ENCODE measurements at regions not wholly inside any gene's neighbourhood (a gene's known extent, or its start where the extent isn't known, plus 50 kb on each side); places are given as distances from the start of the nearest gene placed in this dataset.
A peak's percentile ranks its signal among the peaks of the same experiment; 100 is the strongest.
"Not testable (repeated sequence)": the region's sequence is repeated elsewhere in the genome, so short reads cannot be mapped to it uniquely, and the experiment has no call there.

GRCh38 chr6:81608776-81609175, 143.7 kb downstream of the TENT5A start:
- no peak for TF ChIP-seq CTCF (IDR thresholded peaks at IDR 0.05; ENCODE audit: low read depth, low read length, missing control alignments)
- in situ Hi-C loops (cut with HindIII; ENCODE audit: low sequenced_read_pairs): no loop called here
- no peak overlapping the region for H3K4me3 ChIP-seq (ENCODE audit: low read depth, low read length)
- DNase-seq (ENCODE audit: low read depth): no peak

- TF ChIP-seq CTCF (IDR thresholded peaks at IDR 0.05; ENCODE audit: low read depth, low read length, missing control alignments): no peak
- in situ Hi-C loops (cut with HindIII; ENCODE audit: low sequenced_read_pairs): no loop called here
- peak; percentile 6 for DNase-seq (ENCODE audit: low read depth)
- H3K4me3 ChIP-seq (ENCODE audit: low read depth, low read length): no peak overlapping the region
Observed at GRCh38 chr6:81606965-81607381, 145.5 kb downstream of the TENT5A start.

- H3K4me3 ChIP-seq (ENCODE audit: low read depth, low read length): no peak overlapping the region
- TF ChIP-seq CTCF (IDR thresholded peaks at IDR 0.05; ENCODE audit: low read depth, low read length, missing control alignments): no peak
- in situ Hi-C loops (cut with HindIII; ENCODE audit: low sequenced_read_pairs): no loop called here
- DNase-seq (ENCODE audit: low read depth): no peak
Observed at GRCh38 chr6:81605526-81605925, 147.0 kb downstream of the TENT5A start.

GRCh38 chr6:81601918-81602317, 150.6 kb downstream of the TENT5A start:
- H3K4me3 ChIP-seq (ENCODE audit: low read depth, low read length): no peak overlapping the region
- TF ChIP-seq CTCF (IDR thresholded peaks at IDR 0.05; ENCODE audit: low read depth, low read length, missing control alignments): no peak
- no peak for DNase-seq (ENCODE audit: low read depth)
- in situ Hi-C loops (cut with HindIII; ENCODE audit: low sequenced_read_pairs): no loop called here

- DNase-seq (ENCODE audit: low read depth); in situ Hi-C loops (cut with HindIII; ENCODE audit: low sequenced_read_pairs); H3K4me3 ChIP-seq (ENCODE audit: low read depth, low read length): not testable (repeated sequence)
Observed at GRCh38 chr6:81600488-81600887, 152.0 kb downstream of the TENT5A start.

GRCh38 chr6:81594501-81594900, 158.0 kb downstream of the TENT5A start:
- H3K4me3 ChIP-seq (ENCODE audit: low read depth, low read length): no peak overlapping the region
- no peak for DNase-seq (ENCODE audit: low read depth)
- in situ Hi-C loops (cut with HindIII; ENCODE audit: low sequenced_read_pairs): no loop called here
- TF ChIP-seq CTCF (IDR thresholded peaks at IDR 0.05; ENCODE audit: low read depth, low read length, missing control alignments): no peak

- no peak for DNase-seq (ENCODE audit: low read depth)
- TF ChIP-seq CTCF (IDR thresholded peaks at IDR 0.05; ENCODE audit: low read depth, low read length, missing control alignments): no peak
- in situ Hi-C loops (cut with HindIII; ENCODE audit: low sequenced_read_pairs): no loop called here
- H3K4me3 ChIP-seq (ENCODE audit: low read depth, low read length): no peak overlapping the region
Observed at GRCh38 chr6:81590314-81590691, 162.2 kb downstream of the TENT5A start.
